K562 (cell line): ENCODE measurements at regions not wholly inside any gene's neighbourhood (a gene's known extent, or its start where the extent isn't known, plus 50 kb on each side); places are given as distances from the start of the nearest gene placed in this dataset.

Source experiments
- ATF7 ChIP-seq: fragments of 450-650 bp; IDR thresholded peaks from 2 replicates; pipeline ENCODE4 v1.7.1; 2014; ENCODE audit warnings: mild to moderate bottlenecking, moderate library complexity
- CBX5 ChIP-seq: IDR thresholded peaks from 2 replicates; pipeline ENCODE4 v1.6.1; 2014; ENCODE audit warnings: low read depth, borderline replicate concordance
- CXXC5 ChIP-seq: fragments of 250-450 bp; sonication (Bioruptor Pico); IDR thresholded peaks from 2 replicates; pipeline ENCODE4 v1.8.0; 2022; ENCODE audit warnings: inconsistent platforms, mild to moderate bottlenecking, moderate library complexity
- EHMT2 ChIP-seq: fragments of 450-650 bp; IDR thresholded peaks from 2 replicates; pipeline ENCODE4 v1.6.1; 2018; ENCODE audit warnings: antibody characterized with exemption
- EP400 ChIP-seq: fragments of 450-650 bp; IDR thresholded peaks from 2 replicates; pipeline ENCODE4 v1.6.1; 2017; ENCODE audit warnings: antibody characterized with exemption, mild to moderate bottlenecking, moderate library complexity
- HMG20B ChIP-seq: fragments of 250-450 bp; sonication (Bioruptor Pico); IDR thresholded peaks from 2 replicates; pipeline ENCODE4 v1.5.0; 2021; ENCODE audit warnings: mild to moderate bottlenecking
- KDM4B ChIP-seq, 2 experiments: fragments of 450-650 bp in 1 of 2; sonication (generic) in 1 of 2; IDR thresholded peaks; 2 replicates each; pipeline ENCODE4 v1.6.1; 2016 to 2017; ENCODE audit warnings: borderline replicate concordance in 2 of 2, antibody characterized with exemption in 1 of 2, low read depth in 1 of 2, mild to moderate bottlenecking in 1 of 2
- MCM5 ChIP-seq: fragments of 450-650 bp; IDR thresholded peaks from 2 replicates; pipeline ENCODE4 v1.6.1; 2016; ENCODE audit warnings: low read depth
- MIER1 ChIP-seq: fragments of 450-650 bp; IDR thresholded peaks from 2 replicates; pipeline ENCODE4 v1.6.1; 2016; ENCODE audit warnings: antibody characterized with exemption, mild to moderate bottlenecking, low read depth
- MTA1 ChIP-seq: fragments of 450-650 bp; IDR thresholded peaks from 2 replicates; pipeline ENCODE4 v1.6.1; 2017; ENCODE audit warnings: borderline replicate concordance
- NFRKB ChIP-seq: fragments of 450-650 bp; IDR thresholded peaks from 2 replicates; pipeline ENCODE4 v1.6.1; 2016; ENCODE audit warnings: low read depth
- NR4A1 ChIP-seq, 2 experiments: fragments of 250-450 bp in 1 of 2; fragments of 450-650 bp in 1 of 2; sonication (Bioruptor Pico) in 1 of 2; IDR thresholded peaks; 2 replicates each; pipeline versions ENCODE4 v1.4.0 to v1.6.1; 2016 to 2020; ENCODE audit warnings: mild to moderate bottlenecking in 2 of 2, missing compliant biosample characterization in 1 of 2, missing genetic modification characterization in 1 of 2, moderate library complexity in 1 of 2
- PHB ChIP-seq: fragments of 250-450 bp; sonication (Bioruptor Pico); IDR thresholded peaks from 2 replicates; pipeline ENCODE4 v1.5.0; 2021
- TAF7 ChIP-seq: fragments of 450-650 bp; IDR thresholded peaks from 2 replicates; pipeline ENCODE4 v1.6.1; 2016; ENCODE audit warnings: missing genetic modification characterization, missing compliant biosample characterization
- ZBTB49 ChIP-seq: sonication (generic); formaldehyde crosslinking; IDR thresholded peaks from 2 replicates; pipeline ENCODE4 v1.8.0; 2022; ENCODE audit warnings: missing genetic modification reagents, mild to moderate bottlenecking, borderline replicate concordance
- ZNF449 ChIP-seq: fragments of 250-450 bp; sonication (Bioruptor Pico); IDR thresholded peaks from 2 replicates; pipeline ENCODE4 v1.8.0; 2022; ENCODE audit warnings: moderate library complexity, mild to moderate bottlenecking, inconsistent platforms
- ZNF696 ChIP-seq: fragments of 250-450 bp; sonication (Bioruptor Pico); conservative IDR thresholded peaks from 2 replicates; pipeline ENCODE4 v1.4.0; 2020; ENCODE audit warnings: mild to moderate bottlenecking, moderate library complexity
- TF ChIP-seq, protein P1 (sequence below), 2 experiments: IDR thresholded peaks in 1 of 2; conservative IDR thresholded peaks in 1 of 2; 2 replicates each; pipeline ENCODE4 v1.6.1; 2016; ENCODE audit warnings: low read depth in 2 of 2, mild to moderate bottlenecking in 1 of 2, missing compliant biosample characterization in 1 of 2, missing genetic modification characterization in 1 of 2, moderate library complexity in 1 of 2
- TF ChIP-seq, protein P2 (sequence below): fragments of 200-400 bp; formaldehyde crosslinking; IDR thresholded peaks from 2 replicates; pipeline ENCODE4 v1.6.1; 2017; ENCODE audit warnings: mild to moderate bottlenecking, low read depth, low read length, moderate library complexity
- TF ChIP-seq, protein P3 (sequence below), 2 experiments: fragments of 250-450 bp in 1 of 2; fragments of 450-650 bp in 1 of 2; sonication (Bioruptor Pico) in 1 of 2; IDR thresholded peaks; 2 replicates each; pipeline versions ENCODE4 v1.6.1 to v1.8.0; 2016 to 2021; ENCODE audit warnings: mild to moderate bottlenecking in 2 of 2, moderate library complexity in 2 of 2, missing compliant biosample characterization in 1 of 2, missing genetic modification characterization in 1 of 2

GRCh38 chr6:14464055-14464454 lies 346.5 kb downstream of the CD83 start (continued):
- TF ChIP-seq ZBTB49 (CRISPR knock-in tag) (no peak), HMG20B (CRISPR knock-in tag) (no peak), EP400 (peak; percentile 53; the same call in 1 of the 2 replicates), MIER1 (no peak), NR4A1 (CRISPR knock-in tag; IDR thresholded peaks at IDR 0.05) (no peak), NR4A1 (tag; IDR thresholded peaks at IDR 0.05) (no peak), KDM4B (IDR thresholded peaks at IDR 0.05; ENCODE audit: borderline replicate concordance in 2 of 2, low read depth in 1 of 2) (no peak), ZNF449 (no peak), CBX5 (no peak), ZNF696 (CRISPR knock-in tag) (no peak), TAF7 (tag) (no peak), MCM5 (no peak), CXXC5 (CRISPR knock-in tag) (peak; percentile 37; the same call in 1 of the 2 replicates), NFRKB (no peak), PHB (no peak), MTA1 (no peak; the same call in 1 of the 2 replicates), ATF7 (peak; percentile 40; the same call in 1 of the 2 replicates), EHMT2 (peak; percentile 70)
- TF ChIP-seq, protein P1, sequence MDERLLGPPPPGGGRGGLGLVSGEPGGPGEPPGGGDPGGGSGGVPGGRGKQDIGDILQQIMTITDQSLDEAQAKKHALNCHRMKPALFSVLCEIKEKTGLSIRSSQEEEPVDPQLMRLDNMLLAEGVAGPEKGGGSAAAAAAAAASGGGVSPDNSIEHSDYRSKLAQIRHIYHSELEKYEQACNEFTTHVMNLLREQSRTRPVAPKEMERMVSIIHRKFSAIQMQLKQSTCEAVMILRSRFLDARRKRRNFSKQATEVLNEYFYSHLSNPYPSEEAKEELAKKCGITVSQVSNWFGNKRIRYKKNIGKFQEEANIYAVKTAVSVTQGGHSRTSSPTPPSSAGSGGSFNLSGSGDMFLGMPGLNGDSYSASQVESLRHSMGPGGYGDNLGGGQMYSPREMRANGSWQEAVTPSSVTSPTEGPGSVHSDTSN (CRISPR knock-in tag; IDR thresholded peaks at IDR 0.05; ENCODE audit: low read depth), result no peak
- TF ChIP-seq, protein P1 (tag; conservative IDR thresholded peaks at IDR 0.05; ENCODE audit: low read depth), result peak; percentile 41; the same call in 1 of the 2 replicates
- TF ChIP-seq, protein P2, sequence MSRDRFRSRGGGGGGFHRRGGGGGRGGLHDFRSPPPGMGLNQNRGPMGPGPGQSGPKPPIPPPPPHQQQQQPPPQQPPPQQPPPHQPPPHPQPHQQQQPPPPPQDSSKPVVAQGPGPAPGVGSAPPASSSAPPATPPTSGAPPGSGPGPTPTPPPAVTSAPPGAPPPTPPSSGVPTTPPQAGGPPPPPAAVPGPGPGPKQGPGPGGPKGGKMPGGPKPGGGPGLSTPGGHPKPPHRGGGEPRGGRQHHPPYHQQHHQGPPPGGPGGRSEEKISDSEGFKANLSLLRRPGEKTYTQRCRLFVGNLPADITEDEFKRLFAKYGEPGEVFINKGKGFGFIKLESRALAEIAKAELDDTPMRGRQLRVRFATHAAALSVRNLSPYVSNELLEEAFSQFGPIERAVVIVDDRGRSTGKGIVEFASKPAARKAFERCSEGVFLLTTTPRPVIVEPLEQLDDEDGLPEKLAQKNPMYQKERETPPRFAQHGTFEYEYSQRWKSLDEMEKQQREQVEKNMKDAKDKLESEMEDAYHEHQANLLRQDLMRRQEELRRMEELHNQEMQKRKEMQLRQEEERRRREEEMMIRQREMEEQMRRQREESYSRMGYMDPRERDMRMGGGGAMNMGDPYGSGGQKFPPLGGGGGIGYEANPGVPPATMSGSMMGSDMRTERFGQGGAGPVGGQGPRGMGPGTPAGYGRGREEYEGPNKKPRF, result no peak
- TF ChIP-seq, protein P3, sequence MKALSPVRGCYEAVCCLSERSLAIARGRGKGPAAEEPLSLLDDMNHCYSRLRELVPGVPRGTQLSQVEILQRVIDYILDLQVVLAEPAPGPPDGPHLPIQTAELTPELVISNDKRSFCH (CRISPR knock-in tag; IDR thresholded peaks at IDR 0.05), result no peak
- TF ChIP-seq, protein P3 (tag; IDR thresholded peaks at IDR 0.05), result no peak
